SU-DHL-6 (cell line): ENCODE measurements at regions not wholly inside any gene's neighbourhood (a gene's known extent, or its start where the extent isn't known, plus 50 kb on each side); places are given as distances from the start of the nearest gene placed in this dataset.

ENCODE experiments used
- EZH2phosphoT487 ChIP-seq: fragments of 200-600 bp; sonication (generic), shearing (Covaris generic); conservative IDR thresholded peaks from 2 replicates; pipeline ENCODE4 v1.6.1; 2018; ENCODE audit warnings: mild to moderate bottlenecking, antibody characterized with exemption, low read length, moderate library complexity, mixed read lengths
- TF ChIP-seq, protein P1 (sequence below): fragments of 200-600 bp; sonication (generic); IDR thresholded peaks from one replicate; pipeline ENCODE4 v1.5.1; 2017; ENCODE audit warnings: antibody characterized with exemption, mild to moderate bottlenecking, low read length, moderate library complexity; ENCODE audit not compliant: insufficient read depth, poor library complexity, severe bottlenecking

DNA sequence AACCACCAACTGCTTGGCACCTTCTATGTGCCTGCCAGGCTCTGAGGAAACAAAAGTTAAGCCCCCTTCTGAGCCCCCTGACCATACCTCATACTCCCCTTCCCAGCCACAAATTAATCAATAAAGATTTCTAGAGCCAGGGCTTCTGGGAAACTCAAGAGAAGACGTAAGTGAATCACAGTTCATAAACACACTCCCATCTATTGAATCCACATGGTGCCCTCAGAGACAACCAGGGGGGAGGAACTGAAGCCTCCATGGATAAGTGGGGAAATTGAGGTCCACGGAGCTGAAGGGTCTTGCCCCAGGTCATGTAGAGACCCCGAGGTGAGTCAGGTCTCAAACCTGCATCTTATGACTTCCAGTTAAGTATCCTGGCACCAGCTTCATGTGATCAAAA is 150.6 kb downstream of the MN1 start:
- TF ChIP-seq, protein P1, sequence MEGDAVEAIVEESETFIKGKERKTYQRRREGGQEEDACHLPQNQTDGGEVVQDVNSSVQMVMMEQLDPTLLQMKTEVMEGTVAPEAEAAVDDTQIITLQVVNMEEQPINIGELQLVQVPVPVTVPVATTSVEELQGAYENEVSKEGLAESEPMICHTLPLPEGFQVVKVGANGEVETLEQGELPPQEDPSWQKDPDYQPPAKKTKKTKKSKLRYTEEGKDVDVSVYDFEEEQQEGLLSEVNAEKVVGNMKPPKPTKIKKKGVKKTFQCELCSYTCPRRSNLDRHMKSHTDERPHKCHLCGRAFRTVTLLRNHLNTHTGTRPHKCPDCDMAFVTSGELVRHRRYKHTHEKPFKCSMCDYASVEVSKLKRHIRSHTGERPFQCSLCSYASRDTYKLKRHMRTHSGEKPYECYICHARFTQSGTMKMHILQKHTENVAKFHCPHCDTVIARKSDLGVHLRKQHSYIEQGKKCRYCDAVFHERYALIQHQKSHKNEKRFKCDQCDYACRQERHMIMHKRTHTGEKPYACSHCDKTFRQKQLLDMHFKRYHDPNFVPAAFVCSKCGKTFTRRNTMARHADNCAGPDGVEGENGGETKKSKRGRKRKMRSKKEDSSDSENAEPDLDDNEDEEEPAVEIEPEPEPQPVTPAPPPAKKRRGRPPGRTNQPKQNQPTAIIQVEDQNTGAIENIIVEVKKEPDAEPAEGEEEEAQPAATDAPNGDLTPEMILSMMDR: no peak
- no peak for TF ChIP-seq EZH2phosphoT487
